Ishikawa (cell line): ENCODE measurements at regions not wholly inside any gene's neighbourhood (a gene's known extent, or its start where the extent isn't known, plus 50 kb on each side); places are given as distances from the start of the nearest gene placed in this dataset.

ENCODE experiments used
- CEBPB ChIP-seq: IDR thresholded peaks from 2 replicates; pipeline ENCODE4 v1.6.1; 2012
- CREB1 ChIP-seq: IDR thresholded peaks from 2 replicates; pipeline ENCODE4 v1.6.1; 2012; ENCODE audit warnings: low read depth
- EGR1 ChIP-seq: IDR thresholded peaks from 2 replicates; pipeline ENCODE4 v1.6.1; 2012
- EP300 ChIP-seq: IDR thresholded peaks from 2 replicates; pipeline ENCODE4 v1.6.1; 2012; ENCODE audit warnings: borderline replicate concordance
- FOXM1 ChIP-seq: IDR thresholded peaks from 2 replicates; pipeline ENCODE4 v1.6.1; 2012; ENCODE audit warnings: low read depth, borderline replicate concordance
- NFIC ChIP-seq: IDR thresholded peaks from 2 replicates; pipeline ENCODE4 v1.6.1; 2012
- RAD21 ChIP-seq: IDR thresholded peaks from 2 replicates; pipeline ENCODE4 v1.6.1; 2012; ENCODE audit warnings: low read depth
- TAF1 ChIP-seq: IDR thresholded peaks from 2 replicates; pipeline ENCODE4 v1.6.1; 2012; ENCODE audit warnings: low read depth, mild to moderate bottlenecking
- TCF12 ChIP-seq: IDR thresholded peaks from 2 replicates; pipeline ENCODE4 v1.6.1; 2012; ENCODE audit warnings: low read depth
- TEAD4 ChIP-seq: IDR thresholded peaks from 2 replicates; pipeline ENCODE4 v1.6.1; 2012
- YY1 ChIP-seq: IDR thresholded peaks from 2 replicates; pipeline ENCODE4 v1.6.1; 2012; ENCODE audit warnings: low read depth
- ZBTB7A ChIP-seq: IDR thresholded peaks from 2 replicates; pipeline ENCODE4 v1.6.1; 2012; ENCODE audit warnings: low read depth
- TF ChIP-seq, protein P1 (sequence below): IDR thresholded peaks from 2 replicates; pipeline ENCODE4 v1.6.1; 2012
- TF ChIP-seq, protein P2 (sequence below): IDR thresholded peaks from 2 replicates; pipeline ENCODE4 v1.6.1; 2012; ENCODE audit warnings: low read depth, mild to moderate bottlenecking
- TF ChIP-seq, protein P3 (sequence below): IDR thresholded peaks from 2 replicates; pipeline ENCODE4 v1.6.1; 2012

DNA sequence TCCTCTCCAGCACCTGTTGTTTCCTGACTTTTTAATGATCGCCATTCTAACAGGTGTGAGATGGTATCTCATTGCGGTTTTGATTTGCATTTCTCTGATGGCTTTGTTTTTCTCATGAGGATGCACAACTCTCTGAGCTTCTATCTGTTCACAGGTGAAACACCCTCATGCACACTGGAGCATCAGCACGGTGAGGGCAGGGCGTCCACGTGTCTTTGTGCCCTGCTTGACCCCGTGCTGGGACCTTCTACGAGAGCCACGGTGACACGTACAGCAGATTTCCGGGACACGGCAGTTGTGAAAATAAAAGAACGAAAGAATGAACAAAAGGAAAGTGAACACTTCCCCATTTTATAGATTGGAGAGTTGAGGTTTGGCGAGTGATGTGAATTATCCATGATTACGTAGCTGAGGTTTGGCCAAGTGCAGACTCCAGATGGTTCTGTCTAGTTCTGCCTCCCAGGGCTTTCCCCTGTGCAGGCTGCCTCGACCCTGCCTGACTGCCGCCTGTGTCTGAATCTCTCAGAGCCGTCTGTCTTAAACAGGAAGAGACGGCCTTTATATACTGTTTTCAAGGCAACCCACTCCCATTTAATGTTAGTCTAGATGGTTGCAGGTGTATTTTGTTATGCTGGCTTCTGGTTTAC is 67.8 kb upstream of the SORBS2 start:
- TF ChIP-seq YY1 (no peak), TEAD4 (no peak), CREB1 (no peak), NFIC (no peak), FOXM1 (no peak), TCF12 (no peak), CEBPB (no peak), EP300 (no peak), ZBTB7A (no peak), RAD21 (no peak), TAF1 (no peak)
- TF ChIP-seq, protein P1, sequence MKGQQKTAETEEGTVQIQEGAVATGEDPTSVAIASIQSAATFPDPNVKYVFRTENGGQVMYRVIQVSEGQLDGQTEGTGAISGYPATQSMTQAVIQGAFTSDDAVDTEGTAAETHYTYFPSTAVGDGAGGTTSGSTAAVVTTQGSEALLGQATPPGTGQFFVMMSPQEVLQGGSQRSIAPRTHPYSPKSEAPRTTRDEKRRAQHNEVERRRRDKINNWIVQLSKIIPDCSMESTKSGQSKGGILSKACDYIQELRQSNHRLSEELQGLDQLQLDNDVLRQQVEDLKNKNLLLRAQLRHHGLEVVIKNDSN: no peak
- TF ChIP-seq, protein P2, sequence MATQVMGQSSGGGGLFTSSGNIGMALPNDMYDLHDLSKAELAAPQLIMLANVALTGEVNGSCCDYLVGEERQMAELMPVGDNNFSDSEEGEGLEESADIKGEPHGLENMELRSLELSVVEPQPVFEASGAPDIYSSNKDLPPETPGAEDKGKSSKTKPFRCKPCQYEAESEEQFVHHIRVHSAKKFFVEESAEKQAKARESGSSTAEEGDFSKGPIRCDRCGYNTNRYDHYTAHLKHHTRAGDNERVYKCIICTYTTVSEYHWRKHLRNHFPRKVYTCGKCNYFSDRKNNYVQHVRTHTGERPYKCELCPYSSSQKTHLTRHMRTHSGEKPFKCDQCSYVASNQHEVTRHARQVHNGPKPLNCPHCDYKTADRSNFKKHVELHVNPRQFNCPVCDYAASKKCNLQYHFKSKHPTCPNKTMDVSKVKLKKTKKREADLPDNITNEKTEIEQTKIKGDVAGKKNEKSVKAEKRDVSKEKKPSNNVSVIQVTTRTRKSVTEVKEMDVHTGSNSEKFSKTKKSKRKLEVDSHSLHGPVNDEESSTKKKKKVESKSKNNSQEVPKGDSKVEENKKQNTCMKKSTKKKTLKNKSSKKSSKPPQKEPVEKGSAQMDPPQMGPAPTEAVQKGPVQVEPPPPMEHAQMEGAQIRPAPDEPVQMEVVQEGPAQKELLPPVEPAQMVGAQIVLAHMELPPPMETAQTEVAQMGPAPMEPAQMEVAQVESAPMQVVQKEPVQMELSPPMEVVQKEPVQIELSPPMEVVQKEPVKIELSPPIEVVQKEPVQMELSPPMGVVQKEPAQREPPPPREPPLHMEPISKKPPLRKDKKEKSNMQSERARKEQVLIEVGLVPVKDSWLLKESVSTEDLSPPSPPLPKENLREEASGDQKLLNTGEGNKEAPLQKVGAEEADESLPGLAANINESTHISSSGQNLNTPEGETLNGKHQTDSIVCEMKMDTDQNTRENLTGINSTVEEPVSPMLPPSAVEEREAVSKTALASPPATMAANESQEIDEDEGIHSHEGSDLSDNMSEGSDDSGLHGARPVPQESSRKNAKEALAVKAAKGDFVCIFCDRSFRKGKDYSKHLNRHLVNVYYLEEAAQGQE: no peak

DNA sequence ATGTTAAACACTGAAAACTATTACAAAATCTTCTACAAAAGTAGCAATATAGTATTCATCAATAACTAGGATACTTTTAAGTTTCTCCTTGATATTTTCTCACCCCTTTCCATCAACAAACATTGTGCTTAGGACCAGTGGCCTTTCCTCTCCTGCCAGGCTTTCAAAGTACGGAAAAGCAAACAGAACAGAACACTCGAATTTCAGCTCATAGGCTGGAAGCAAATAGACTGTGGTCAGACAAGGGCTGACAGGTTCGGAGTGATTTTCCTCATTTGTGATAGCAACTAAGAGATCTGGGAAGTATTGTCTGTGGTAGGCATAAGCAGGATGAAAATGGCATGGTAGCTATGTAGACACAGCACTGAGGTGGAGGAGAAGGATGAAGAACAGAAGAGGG is 68.6 kb upstream of the SORBS2 start:
- TF ChIP-seq ZBTB7A (no peak), NFIC (no peak), CREB1 (no peak), FOXM1 (no peak), RAD21 (no peak), TEAD4 (no peak), TAF1 (no peak), TCF12 (no peak)
- TF ChIP-seq, protein P3, sequence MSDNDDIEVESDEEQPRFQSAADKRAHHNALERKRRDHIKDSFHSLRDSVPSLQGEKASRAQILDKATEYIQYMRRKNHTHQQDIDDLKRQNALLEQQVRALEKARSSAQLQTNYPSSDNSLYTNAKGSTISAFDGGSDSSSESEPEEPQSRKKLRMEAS: no peak
- TF ChIP-seq, protein P2: no peak

DNA sequence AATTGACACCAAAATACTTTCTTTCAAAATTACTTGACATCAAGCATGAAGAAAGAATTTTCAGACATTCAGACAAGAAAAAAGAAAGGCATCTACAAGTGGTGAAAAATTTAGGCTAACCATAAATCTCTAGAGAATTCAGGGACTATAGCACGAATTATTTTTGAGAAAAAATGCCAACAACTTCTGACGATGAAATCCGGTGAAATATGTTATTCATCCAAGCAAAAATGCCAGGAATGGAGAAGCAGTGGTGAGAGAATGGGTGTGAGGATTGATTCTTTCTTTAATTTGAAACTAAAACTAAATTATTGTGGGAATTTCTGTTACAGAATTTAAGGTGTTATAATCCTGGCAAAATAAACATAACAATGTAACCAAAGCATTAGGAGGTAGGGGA is 69.4 kb upstream of the SORBS2 start:
- TF ChIP-seq, protein P2: no peak
- TF ChIP-seq, protein P3: no peak
- TF ChIP-seq CEBPB (no peak), ZBTB7A (no peak), FOXM1 (no peak), RAD21 (no peak), NFIC (no peak), TCF12 (no peak)

DNA sequence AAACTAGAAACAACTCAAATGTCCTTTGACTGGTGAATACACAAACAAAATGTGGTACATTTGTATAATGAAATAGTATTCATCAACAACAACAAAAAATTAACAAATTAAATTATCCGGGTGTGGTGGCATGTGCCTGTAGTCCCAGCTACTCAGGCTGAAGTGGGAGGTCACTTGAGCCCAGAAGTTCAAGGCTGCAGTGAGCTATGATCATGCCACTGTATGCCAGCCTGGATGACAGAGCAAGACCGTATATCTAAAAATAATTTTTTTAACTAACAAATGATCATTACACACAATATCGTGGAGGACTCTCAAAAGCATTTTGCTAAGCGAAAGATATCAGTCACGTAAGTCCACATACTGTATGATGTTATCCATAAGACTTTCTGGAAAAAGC is 71.6 kb upstream of the SORBS2 start:
- TF ChIP-seq, protein P1: no peak
- no peak for TF ChIP-seq EP300
- no peak for TF ChIP-seq CREB1
- no peak for TF ChIP-seq FOXM1
- TF ChIP-seq EGR1: no peak
- no peak for TF ChIP-seq TCF12
- no peak for TF ChIP-seq TAF1
- no peak for TF ChIP-seq TEAD4
- TF ChIP-seq, protein P3: no peak
- no peak for TF ChIP-seq YY1
- no peak for TF ChIP-seq RAD21
- no peak for TF ChIP-seq NFIC
- TF ChIP-seq CEBPB: no peak
- TF ChIP-seq, protein P2: no peak
